ENCODE measurements at regions not wholly inside any gene's neighbourhood (a gene's known extent, or its start where the extent isn't known, plus 50 kb on each side); places are given as distances from the start of the nearest gene placed in this dataset.

GRCh38 chr5:121152411-121152810 lies 688.3 kb downstream of the PRR16 start:
- no peaks in the 10 kb centered on the region for H3K27me3 Mint-ChIP-seq (ENCODE audit: low read depth)
- H3K9me3 Mint-ChIP-seq = no peaks in the 10 kb centered on the region
- no peaks in the 10 kb centered on the region for H3K4me1 Mint-ChIP-seq

GRCh38 chr5:121156565-121156964 lies 692.5 kb downstream of the PRR16 start:
- TF ChIP-seq, protein P1, sequence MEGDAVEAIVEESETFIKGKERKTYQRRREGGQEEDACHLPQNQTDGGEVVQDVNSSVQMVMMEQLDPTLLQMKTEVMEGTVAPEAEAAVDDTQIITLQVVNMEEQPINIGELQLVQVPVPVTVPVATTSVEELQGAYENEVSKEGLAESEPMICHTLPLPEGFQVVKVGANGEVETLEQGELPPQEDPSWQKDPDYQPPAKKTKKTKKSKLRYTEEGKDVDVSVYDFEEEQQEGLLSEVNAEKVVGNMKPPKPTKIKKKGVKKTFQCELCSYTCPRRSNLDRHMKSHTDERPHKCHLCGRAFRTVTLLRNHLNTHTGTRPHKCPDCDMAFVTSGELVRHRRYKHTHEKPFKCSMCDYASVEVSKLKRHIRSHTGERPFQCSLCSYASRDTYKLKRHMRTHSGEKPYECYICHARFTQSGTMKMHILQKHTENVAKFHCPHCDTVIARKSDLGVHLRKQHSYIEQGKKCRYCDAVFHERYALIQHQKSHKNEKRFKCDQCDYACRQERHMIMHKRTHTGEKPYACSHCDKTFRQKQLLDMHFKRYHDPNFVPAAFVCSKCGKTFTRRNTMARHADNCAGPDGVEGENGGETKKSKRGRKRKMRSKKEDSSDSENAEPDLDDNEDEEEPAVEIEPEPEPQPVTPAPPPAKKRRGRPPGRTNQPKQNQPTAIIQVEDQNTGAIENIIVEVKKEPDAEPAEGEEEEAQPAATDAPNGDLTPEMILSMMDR (IDR thresholded peaks at IDR 0.05; ENCODE audit: unreplicated experiment in 3 of 3) = no peak
- H3K9me3 Mint-ChIP-seq = no peaks in the 10 kb centered on the region
- no peak overlapping the region for H3K27ac Mint-ChIP-seq
- no peaks in the 10 kb centered on the region for H3K27me3 Mint-ChIP-seq (ENCODE audit: low read depth)
- peaks cover 4% of the 10 kb centered on the region for H3K4me1 Mint-ChIP-seq
- no peaks in the 10 kb centered on the region for H3K36me3 Mint-ChIP-seq (ENCODE audit: low read depth)
- no peak overlapping the region for H3K4me3 Mint-ChIP-seq

More at GRCh38 chr5:121152411-121152810, 688.3 kb downstream of the PRR16 start:
- TF ChIP-seq, protein P1 (IDR thresholded peaks at IDR 0.05; ENCODE audit: unreplicated experiment in 3 of 3) = no peak
- H3K4me3 Mint-ChIP-seq = no peak overlapping the region
- no peaks in the 10 kb centered on the region for H3K36me3 Mint-ChIP-seq (ENCODE audit: low read depth)
- no peak overlapping the region for H3K27ac Mint-ChIP-seq

DNA sequence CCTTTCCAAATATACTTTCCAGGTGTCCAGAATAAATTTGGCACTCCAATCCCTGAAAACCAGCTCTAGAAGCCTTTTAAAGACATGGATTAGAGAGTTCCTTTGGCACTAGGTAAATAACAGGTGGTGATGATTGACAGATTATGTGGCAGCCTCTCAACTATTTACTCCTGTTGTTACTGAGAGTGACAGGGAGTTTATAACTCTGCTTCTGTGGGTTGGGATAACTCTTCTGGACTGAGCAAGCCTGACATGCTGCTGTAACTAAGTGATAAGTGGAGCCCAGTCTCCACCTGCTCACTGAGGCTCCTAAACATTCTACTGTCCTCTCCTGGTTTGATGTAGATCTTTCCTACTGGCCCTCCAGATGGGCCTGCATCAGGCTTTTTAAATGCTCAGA lies 693.2 kb upstream of the FTMT start:
- Mint-ChIP-seq H3K27me3 (ENCODE audit: low read depth) (no peaks in the 10 kb centered on the region), H3K4me3 (no peak overlapping the region), H3K9me3 (no peaks in the 10 kb centered on the region), H3K36me3 (ENCODE audit: low read depth) (no peaks in the 10 kb centered on the region), H3K27ac (no peak overlapping the region), H3K4me1 (peaks cover 4% of the 10 kb centered on the region)
- TF ChIP-seq, protein P1 (IDR thresholded peaks at IDR 0.05; ENCODE audit: unreplicated experiment in 3 of 3) = no peak

DNA sequence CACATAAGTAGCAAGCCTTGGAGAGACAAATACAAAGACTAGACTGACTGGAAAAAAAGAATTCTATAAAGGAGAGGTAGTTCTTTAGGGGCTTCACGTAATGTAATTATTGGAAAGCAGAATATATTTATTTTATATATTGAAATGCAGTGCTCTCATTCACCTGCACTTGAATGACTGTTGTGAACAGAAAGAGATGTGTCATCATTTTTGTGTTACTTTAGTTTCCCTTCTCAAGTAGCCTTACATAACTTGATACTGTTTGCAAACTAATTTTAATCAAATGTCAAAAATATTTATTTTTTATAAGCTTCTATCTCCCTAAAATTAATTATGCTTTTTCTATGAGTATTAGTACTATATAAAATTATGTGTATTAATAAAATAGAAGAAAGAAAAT lies 691.1 kb upstream of the FTMT start:
- H3K27me3 Mint-ChIP-seq (ENCODE audit: low read depth) = no peaks in the 10 kb centered on the region
- no peak overlapping the region for H3K4me3 Mint-ChIP-seq
- no peaks in the 10 kb centered on the region for H3K9me3 Mint-ChIP-seq
- no peak overlapping the region for H3K27ac Mint-ChIP-seq
- peaks cover 4% of the 10 kb centered on the region for H3K4me1 Mint-ChIP-seq
- TF ChIP-seq, protein P1 (IDR thresholded peaks at IDR 0.05; ENCODE audit: unreplicated experiment in 3 of 3) = no peak
- H3K36me3 Mint-ChIP-seq (ENCODE audit: low read depth) = no peaks in the 10 kb centered on the region

GRCh38 chr5:121164632-121165031 lies 687.0 kb upstream of the FTMT start:
- no peaks in the 10 kb centered on the region for H3K4me1 Mint-ChIP-seq
- H3K36me3 Mint-ChIP-seq (ENCODE audit: low read depth) = no peaks in the 10 kb centered on the region
- TF ChIP-seq, protein P1 (IDR thresholded peaks at IDR 0.05; ENCODE audit: unreplicated experiment in 3 of 3) = no peak
- no peaks in the 10 kb centered on the region for H3K9me3 Mint-ChIP-seq
- no peaks in the 10 kb centered on the region for H3K27me3 Mint-ChIP-seq (ENCODE audit: low read depth)
- no peak overlapping the region for H3K27ac Mint-ChIP-seq
- no peak overlapping the region for H3K4me3 Mint-ChIP-seq

GRCh38 chr5:121171361-121171760 lies 680.3 kb upstream of the FTMT start:
- H3K27me3 Mint-ChIP-seq (ENCODE audit: low read depth) = peaks cover 4% of the 10 kb centered on the region
- H3K27ac Mint-ChIP-seq = peak overlapping the region in 1 of 3 experiments; percentile 12
- TF ChIP-seq, protein P1 (IDR thresholded peaks at IDR 0.05; ENCODE audit: unreplicated experiment in 3 of 3) = no peak
- no peaks in the 10 kb centered on the region for H3K9me3 Mint-ChIP-seq
- no peak overlapping the region for H3K4me3 Mint-ChIP-seq
- H3K36me3 Mint-ChIP-seq (ENCODE audit: low read depth) = no peaks in the 10 kb centered on the region
- peaks cover 8% of the 10 kb centered on the region for H3K4me1 Mint-ChIP-seq
